GM06990 (cell line): ENCODE measurements at regions not wholly inside any gene's neighbourhood (a gene's known extent, or its start where the extent isn't known, plus 50 kb on each side); places are given as distances from the start of the nearest gene placed in this dataset.

Experiments used
- DNase-seq: peaks from one replicate; pipeline ENCODE4 v3.0.0-alpha.2; 2011; ENCODE audit not compliant: insufficient read length; ENCODE audit errors: extremely low read depth
- H3K27me3 ChIP-seq: replicated peaks from 2 replicates; pipeline ENCODE4 v1.6.0; 2011; ENCODE audit warnings: low read length; ENCODE audit not compliant: control insufficient read depth, insufficient read depth
- H3K36me3 ChIP-seq: 2 replicates; pipeline ENCODE4 v1.5.1; 2011; ENCODE audit warnings: low read length; ENCODE audit not compliant: control insufficient read depth, insufficient read depth
- H3K4me3 ChIP-seq: replicated peaks from 2 replicates; pipeline ENCODE4 v1.5.1; 2011; ENCODE audit warnings: low read depth, mild to moderate bottlenecking, control low read depth, low read length
- CTCF ChIP-seq: IDR thresholded peaks from 2 replicates; pipeline ENCODE4 v1.5.1; 2011; ENCODE audit warnings: low read length, control low read depth, mild to moderate bottlenecking, inconsistent platforms; ENCODE audit not compliant: insufficient read depth, poor library complexity, severe bottlenecking

GRCh38 chr13:99055281-99055680 lies 77.4 kb upstream of the DOCK9 start:
- no peak for DNase-seq
- H3K4me3 ChIP-seq = no peak overlapping the region
- TF ChIP-seq CTCF = no peak
- peaks cover 1% of the 10 kb centered on the region; the same call in 1 of the 2 replicates for H3K27me3 ChIP-seq
- no peaks in the 10 kb centered on the region for H3K36me3 ChIP-seq

- Histone ChIP-seq H3K4me3 (no peak overlapping the region), H3K36me3 (no peaks in the 10 kb centered on the region), H3K27me3 (peaks cover 1% of the 10 kb centered on the region; the same call in 1 of the 2 replicates)
- DNase-seq = no peak
- TF ChIP-seq CTCF = no peak
Observed at GRCh38 chr13:99055735-99056134, 77.9 kb upstream of the DOCK9 start.

- no peak for TF ChIP-seq CTCF
- DNase-seq = no peak
- no peaks in the 10 kb centered on the region for H3K36me3 ChIP-seq
- no peak overlapping the region for H3K4me3 ChIP-seq
- no peaks in the 10 kb centered on the region; the same call in 1 of the 2 replicates for H3K27me3 ChIP-seq
Observed at GRCh38 chr13:99056381-99057014, 78.6 kb upstream of the DOCK9 start.

GRCh38 chr13:99057310-99057975 lies 79.6 kb upstream of the DOCK9 start:
- no peak for TF ChIP-seq CTCF
- Histone ChIP-seq H3K4me3 (no peak overlapping the region), H3K36me3 (no peaks in the 10 kb centered on the region), H3K27me3 (no peaks in the 10 kb centered on the region; the same call in 1 of the 2 replicates)
- no peak for DNase-seq

- H3K4me3 ChIP-seq = no peak overlapping the region
- H3K36me3 ChIP-seq = no peaks in the 10 kb centered on the region
- DNase-seq = no peak
- no peak for TF ChIP-seq CTCF
- no peaks in the 10 kb centered on the region for H3K27me3 ChIP-seq
Observed at GRCh38 chr13:99058527-99059495, 80.9 kb upstream of the DOCK9 start.
